22Rv1 (cell line): ENCODE measurements at regions not wholly inside any gene's neighbourhood (a gene's known extent, or its start where the extent isn't known, plus 50 kb on each side); places are given as distances from the start of the nearest gene placed in this dataset.
A peak's percentile ranks its signal among the peaks of the same experiment; 100 is the strongest.

Source experiments
- ZFX ChIP-seq: fragments of 450-650 bp; IDR thresholded peaks from 2 replicates; pipeline ENCODE4 v1.6.1; 2017; ENCODE audit warnings: antibody characterized with exemption, borderline replicate concordance
- TF ChIP-seq, protein P1 (sequence below): fragments of 450-650 bp; IDR thresholded peaks from 2 replicates; pipeline ENCODE4 v1.5.1; 2017; ENCODE audit warnings: mild to moderate bottlenecking

DNA sequence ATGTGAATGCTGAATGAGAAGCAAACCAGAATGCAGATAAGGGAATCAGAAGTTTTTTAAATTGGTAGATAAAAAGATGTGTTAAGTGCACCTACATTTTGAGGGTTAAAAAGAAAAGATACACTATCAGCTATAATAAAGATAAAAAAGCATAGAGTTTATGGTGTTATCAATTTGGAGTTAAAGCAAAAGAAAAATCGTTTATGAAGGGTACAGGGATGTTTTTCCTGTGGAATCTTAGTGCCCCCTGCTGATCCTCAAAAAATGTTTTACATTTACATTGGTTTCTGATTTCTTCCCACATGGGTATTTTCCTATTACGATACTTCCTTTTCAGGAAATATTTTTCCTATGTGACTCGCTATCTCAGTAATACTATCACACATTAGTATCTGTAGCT is 293.5 kb downstream of the MRPL39 start:
- TF ChIP-seq ZFX = no peak
- TF ChIP-seq, protein P1, sequence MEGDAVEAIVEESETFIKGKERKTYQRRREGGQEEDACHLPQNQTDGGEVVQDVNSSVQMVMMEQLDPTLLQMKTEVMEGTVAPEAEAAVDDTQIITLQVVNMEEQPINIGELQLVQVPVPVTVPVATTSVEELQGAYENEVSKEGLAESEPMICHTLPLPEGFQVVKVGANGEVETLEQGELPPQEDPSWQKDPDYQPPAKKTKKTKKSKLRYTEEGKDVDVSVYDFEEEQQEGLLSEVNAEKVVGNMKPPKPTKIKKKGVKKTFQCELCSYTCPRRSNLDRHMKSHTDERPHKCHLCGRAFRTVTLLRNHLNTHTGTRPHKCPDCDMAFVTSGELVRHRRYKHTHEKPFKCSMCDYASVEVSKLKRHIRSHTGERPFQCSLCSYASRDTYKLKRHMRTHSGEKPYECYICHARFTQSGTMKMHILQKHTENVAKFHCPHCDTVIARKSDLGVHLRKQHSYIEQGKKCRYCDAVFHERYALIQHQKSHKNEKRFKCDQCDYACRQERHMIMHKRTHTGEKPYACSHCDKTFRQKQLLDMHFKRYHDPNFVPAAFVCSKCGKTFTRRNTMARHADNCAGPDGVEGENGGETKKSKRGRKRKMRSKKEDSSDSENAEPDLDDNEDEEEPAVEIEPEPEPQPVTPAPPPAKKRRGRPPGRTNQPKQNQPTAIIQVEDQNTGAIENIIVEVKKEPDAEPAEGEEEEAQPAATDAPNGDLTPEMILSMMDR = peak; percentile 58
